ENCODE measurements at regions not wholly inside any gene's neighbourhood (a gene's known extent, or its start where the extent isn't known, plus 50 kb on each side); places are given as distances from the start of the nearest gene placed in this dataset.

GRCh38 chr7:80307227-80307856 lies 172.7 kb downstream of the GNAI1 start:
- TF ChIP-seq POLR2A (IDR thresholded peaks at IDR 0.05): no peak
- TF ChIP-seq, protein P1, sequence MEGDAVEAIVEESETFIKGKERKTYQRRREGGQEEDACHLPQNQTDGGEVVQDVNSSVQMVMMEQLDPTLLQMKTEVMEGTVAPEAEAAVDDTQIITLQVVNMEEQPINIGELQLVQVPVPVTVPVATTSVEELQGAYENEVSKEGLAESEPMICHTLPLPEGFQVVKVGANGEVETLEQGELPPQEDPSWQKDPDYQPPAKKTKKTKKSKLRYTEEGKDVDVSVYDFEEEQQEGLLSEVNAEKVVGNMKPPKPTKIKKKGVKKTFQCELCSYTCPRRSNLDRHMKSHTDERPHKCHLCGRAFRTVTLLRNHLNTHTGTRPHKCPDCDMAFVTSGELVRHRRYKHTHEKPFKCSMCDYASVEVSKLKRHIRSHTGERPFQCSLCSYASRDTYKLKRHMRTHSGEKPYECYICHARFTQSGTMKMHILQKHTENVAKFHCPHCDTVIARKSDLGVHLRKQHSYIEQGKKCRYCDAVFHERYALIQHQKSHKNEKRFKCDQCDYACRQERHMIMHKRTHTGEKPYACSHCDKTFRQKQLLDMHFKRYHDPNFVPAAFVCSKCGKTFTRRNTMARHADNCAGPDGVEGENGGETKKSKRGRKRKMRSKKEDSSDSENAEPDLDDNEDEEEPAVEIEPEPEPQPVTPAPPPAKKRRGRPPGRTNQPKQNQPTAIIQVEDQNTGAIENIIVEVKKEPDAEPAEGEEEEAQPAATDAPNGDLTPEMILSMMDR (IDR thresholded peaks at IDR 0.05): no peak

Data from body of pancreas (tissue), 4 donors.